K562 (cell line): ENCODE measurements at regions not wholly inside any gene's neighbourhood (a gene's known extent, or its start where the extent isn't known, plus 50 kb on each side); places are given as distances from the start of the nearest gene placed in this dataset.

Source experiments
- ATAC-seq: fragments of 200-7000 bp; cut with Tn5 transposase; 3 replicates; pipeline ENCODE4 v1.9.1; 2020; ENCODE audit warnings: moderate library complexity
- BruUV-seq: library from RNA; stranded (reverse); fragments of 400-500 nt; replicated peaks from 2 replicates; lab custom pipeline; 2021; lab: Mats Ljungman, UMichigan
- CTCF ChIA-PET: fragments of 300-600 bp; formaldehyde crosslinking; extraction: SDS; loops from one replicate; lab custom pipeline; 2021; ENCODE audit warnings: low intra/inter-chr PET ratio; lab: Yijun Ruan, JAX
- POLR2A ChIA-PET: fragments of 300-600, 350-650 bp; sonication (Branson Sonifier 250); formaldehyde crosslinking; extraction: SDS; loops from one replicate; lab custom pipeline; 2021; ENCODE audit warnings: antibody characterized with exemption, inconsistent platforms; lab: Yijun Ruan, JAX
- DNase-seq, 4 experiments: peaks; one replicate each; pipeline versions ENCODE4 v3.0.0 to v3.0.0-alpha.2; 2011 to 2018; ENCODE audit warnings: low spot score in 3 of 4, mixed read lengths in 3 of 4; ENCODE audit errors: extremely low read depth in 1 of 4
- FAIRE-seq: peaks from 2 replicates; lab custom pipeline; 2011; peaks lifted over from hg19 to GRCh38; lab: Jason Lieb, UNC
- H2AFZ ChIP-seq: 2 replicates; pipeline ENCODE4 v1.6.0; 2011; ENCODE audit warnings: low read depth, low read length, control low read depth, inconsistent platforms
- H3K27ac ChIP-seq: fragments of 200-600 bp; 3 replicates; pipeline ENCODE4 v1.8.0; 2011; ENCODE audit warnings: low read depth, mild to moderate bottlenecking, control low read depth, inconsistent platforms, low read length, moderate library complexity, mixed read lengths; ENCODE audit errors: extremely low read depth
- H3K27me3 ChIP-seq, 2 experiments: fragments of 300-600 bp in 1 of 2; 2 replicates in 1 of 2; 3 replicates in 1 of 2; pipeline versions ENCODE4 v1.6.0 to v1.8.0; 2011; ENCODE audit warnings: inconsistent platforms in 2 of 2, low read length in 2 of 2, mild to moderate bottlenecking in 1 of 2, mixed read lengths in 1 of 2, moderate library complexity in 1 of 2; ENCODE audit not compliant: control insufficient read depth in 2 of 2, insufficient read depth in 2 of 2
- H3K36me3 ChIP-seq: fragments of 300-600 bp; 3 replicates; pipeline ENCODE4 v1.8.0; 2011; ENCODE audit warnings: mild to moderate bottlenecking, low read length, inconsistent platforms; ENCODE audit not compliant: control insufficient read depth, insufficient read depth
- H3K4me1 ChIP-seq, 2 experiments: fragments of 200-600 bp in 1 of 2; replicated peaks in 1 of 2; 2 replicates in 1 of 2; 3 replicates in 1 of 2; pipeline versions ENCODE4 v1.5.1 to v1.8.0; 2011; ENCODE audit warnings: inconsistent platforms in 2 of 2, low read length in 2 of 2, mild to moderate bottlenecking in 1 of 2, mixed read lengths in 1 of 2, moderate library complexity in 1 of 2; ENCODE audit not compliant: control insufficient read depth in 2 of 2, insufficient read depth in 2 of 2
- H3K4me2 ChIP-seq: 2 replicates; pipeline ENCODE4 v1.6.1; 2011; ENCODE audit warnings: low read length, control low read depth, inconsistent platforms, mixed read lengths; ENCODE audit not compliant: insufficient read depth
- H3K4me3 ChIP-seq: fragments of 200-600 bp; sonication (generic), shearing (Covaris generic); 2 replicates; pipeline ENCODE4 v1.5.1; 2016; ENCODE audit warnings: control low read depth, inconsistent platforms
- H3K79me2 ChIP-seq: fragments of 200-600 bp; 3 replicates; pipeline ENCODE4 v1.8.0; 2011; ENCODE audit warnings: low read length, inconsistent platforms; ENCODE audit not compliant: control insufficient read depth, insufficient read depth
- H3K9ac ChIP-seq, 2 experiments: 2 replicates each; pipeline versions ENCODE4 v1.6.0 to v1.6.1; 2011; ENCODE audit warnings: low read depth in 2 of 2, low read length in 2 of 2, control low read depth in 1 of 2, inconsistent platforms in 1 of 2, mild to moderate bottlenecking in 1 of 2, mixed read lengths in 1 of 2; ENCODE audit not compliant: insufficient read depth in 1 of 2
- H3K9me1 ChIP-seq: one replicate; pipeline ENCODE4 v1.6.0; 2011; ENCODE audit warnings: inconsistent platforms, mild to moderate bottlenecking, low read length, moderate library complexity; ENCODE audit not compliant: control insufficient read depth, insufficient read depth
- H3K9me3 ChIP-seq: replicated peaks from 2 replicates; pipeline ENCODE4 v1.5.1; 2011; ENCODE audit warnings: low read depth, low read length, inconsistent platforms; ENCODE audit not compliant: control insufficient read depth, insufficient read depth
- H4K20me1 ChIP-seq: replicated peaks from 2 replicates; pipeline ENCODE4 v1.6.1; 2011; ENCODE audit warnings: low read length, inconsistent platforms, mixed read lengths; ENCODE audit not compliant: control insufficient read depth, insufficient read depth
- FOS ChIP-seq: IDR thresholded peaks from 3 replicates; pipeline ENCODE4 v1.6.1; 2011; ENCODE audit not compliant: insufficient read length; ENCODE audit errors: extremely low read depth
- FOXM1 ChIP-seq, 2 experiments: fragments of 450-650 bp in 1 of 2; sonication (generic) in 1 of 2; formaldehyde crosslinking in 1 of 2; IDR thresholded peaks; 2 replicates each; pipeline versions ENCODE4 v1.6.1 to v1.9.0; 2017 to 2022; ENCODE audit warnings: low read depth in 2 of 2, mild to moderate bottlenecking in 2 of 2, missing genetic modification reagents in 1 of 2, moderate library complexity in 1 of 2
- MXI1 ChIP-seq: IDR thresholded peaks from 2 replicates; pipeline ENCODE4 v1.6.1; 2011; ENCODE audit warnings: low read depth, mild to moderate bottlenecking, improper control_type of control experiment, low read length
- NFIC ChIP-seq: fragments of 450-650 bp; IDR thresholded peaks from 2 replicates; pipeline ENCODE4 v1.6.1; 2017; ENCODE audit warnings: mild to moderate bottlenecking, inconsistent platforms
- NR2F6 ChIP-seq: fragments of 450-650 bp; formaldehyde crosslinking; IDR thresholded peaks from 2 replicates; pipeline ENCODE4 v1.4.0; 2020; ENCODE audit warnings: mild to moderate bottlenecking
- PCBP2 ChIP-seq: fragments of 200-400 bp; formaldehyde crosslinking; IDR thresholded peaks from 2 replicates; pipeline ENCODE4 v1.6.1; 2018; ENCODE audit warnings: low read length, low read depth, mild to moderate bottlenecking, moderate library complexity; ENCODE audit not compliant: poor library complexity, severe bottlenecking
- PTTG1 ChIP-seq: fragments of 450-650 bp; IDR thresholded peaks from 2 replicates; pipeline ENCODE4 v1.6.1; 2016; ENCODE audit warnings: low read depth, mild to moderate bottlenecking, missing genetic modification characterization, missing compliant biosample characterization
- RBM34 ChIP-seq: fragments of 200-400 bp; formaldehyde crosslinking; IDR thresholded peaks from 2 replicates; pipeline ENCODE4 v1.6.1; 2018; ENCODE audit warnings: low read length, borderline replicate concordance; ENCODE audit not compliant: insufficient read depth
- THRAP3 ChIP-seq: fragments of 450-650 bp; IDR thresholded peaks from 2 replicates; pipeline ENCODE4 v1.6.1; 2016; ENCODE audit warnings: mild to moderate bottlenecking, inconsistent platforms, borderline replicate concordance
- ZC3H8 ChIP-seq: fragments of 450-650 bp; IDR thresholded peaks from 2 replicates; pipeline ENCODE4 v1.6.1; 2017
- ZNF274 ChIP-seq: IDR thresholded peaks from 2 replicates; pipeline ENCODE4 v1.6.1; 2011; ENCODE audit warnings: low read depth, mild to moderate bottlenecking, low read length, moderate library complexity, borderline replicate concordance
- in situ Hi-C: fragments of 300-500 bp; cut with MboI; formaldehyde crosslinking; loops from 4 replicates; pipeline ENCODE4 v1.15.0; 2018; ENCODE audit warnings: inconsistent platforms, mixed read lengths
- intact Hi-C: fragments of 100-400 bp; cut with micrococcal nuclease; formaldehyde crosslinking; loops from 2 replicates; pipeline ENCODE4 v1.14.2; 2022
- TF ChIP-seq, protein P1 (sequence below): fragments of 250-450 bp; sonication (Bioruptor Pico); IDR thresholded peaks from 2 replicates; pipeline ENCODE4 v1.9.0; 2021; ENCODE audit warnings: mild to moderate bottlenecking, inconsistent platforms
- TF ChIP-seq, protein P2 (sequence below): fragments of 200-400 bp; formaldehyde crosslinking; IDR thresholded peaks from 2 replicates; pipeline ENCODE4 v1.6.1; 2017; ENCODE audit warnings: mild to moderate bottlenecking, low read depth, low read length, moderate library complexity
- TF ChIP-seq, protein P3 (sequence below): fragments of 150-350 bp; IDR thresholded peaks from 2 replicates; pipeline ENCODE4 v1.6.1; 2014; ENCODE audit warnings: low read depth, mild to moderate bottlenecking, low read length, borderline replicate concordance

DNA sequence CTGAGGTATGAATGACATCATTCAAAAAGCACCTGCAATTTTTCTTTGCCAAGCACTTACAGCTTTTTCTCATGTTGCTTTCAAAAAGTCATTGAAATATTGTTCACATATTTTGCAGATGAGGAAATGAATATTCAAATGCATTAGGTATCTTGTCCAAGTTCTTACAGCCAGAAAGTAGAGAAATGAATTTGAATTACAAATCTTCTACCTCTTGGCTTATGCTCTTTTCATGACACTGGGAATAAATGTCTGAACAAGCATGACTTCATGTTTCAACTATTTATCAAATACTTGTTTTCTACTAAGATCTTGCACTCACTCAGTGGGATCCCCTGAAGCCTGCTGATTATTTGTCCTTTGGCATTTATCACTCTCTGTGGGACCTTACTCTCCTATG lies 267.2 kb upstream of the BTG1 start:
- H3K9me1 ChIP-seq, result no peaks in the 10 kb centered on the region
- in situ Hi-C loops (no loop called here), intact Hi-C loops (no loop called here)
- ChIA-PET POLR2A (no interaction called here), CTCF (no interaction called here)
- no peaks in the 10 kb centered on the region for H3K79me2 ChIP-seq
- ATAC-seq, result no peak
- H3K27ac ChIP-seq, result no peak overlapping the region
- H3K9me3 ChIP-seq, result 0 out of 2 replicates have a peak, but pooled peaks cover 2% of the 10 kb centered on the region
- H3K9ac ChIP-seq, result no peak overlapping the region
- no peak for FAIRE-seq
- H3K4me2 ChIP-seq, result no peak overlapping the region
- no TSS peak for BruUV-seq
- peaks cover 0 to 6% of the 10 kb centered on the region in 2 experiments; a peak in 2 of 5 replicates for H3K4me1 ChIP-seq
- H4K20me1 ChIP-seq, result no peaks in the 10 kb centered on the region
- no peak for DNase-seq
- no peaks in the 10 kb centered on the region for H3K27me3 ChIP-seq
- no peaks in the 10 kb centered on the region for H3K36me3 ChIP-seq
- no peak overlapping the region for H3K4me3 ChIP-seq
- H2AFZ ChIP-seq, result no peak overlapping the region
- no peak for TF ChIP-seq THRAP3
- TF ChIP-seq MXI1, result no peak
- no peak for TF ChIP-seq PTTG1 (tag)
- no peak for TF ChIP-seq ZC3H8
- no peak for TF ChIP-seq FOXM1 (IDR thresholded peaks at IDR 0.05; ENCODE audit: low read depth)
- no peak for TF ChIP-seq FOXM1 (CRISPR knock-in tag; IDR thresholded peaks at IDR 0.05; ENCODE audit: low read depth)
- TF ChIP-seq FOS, result no peak
- no peak for TF ChIP-seq RBM34
- TF ChIP-seq, protein P1, sequence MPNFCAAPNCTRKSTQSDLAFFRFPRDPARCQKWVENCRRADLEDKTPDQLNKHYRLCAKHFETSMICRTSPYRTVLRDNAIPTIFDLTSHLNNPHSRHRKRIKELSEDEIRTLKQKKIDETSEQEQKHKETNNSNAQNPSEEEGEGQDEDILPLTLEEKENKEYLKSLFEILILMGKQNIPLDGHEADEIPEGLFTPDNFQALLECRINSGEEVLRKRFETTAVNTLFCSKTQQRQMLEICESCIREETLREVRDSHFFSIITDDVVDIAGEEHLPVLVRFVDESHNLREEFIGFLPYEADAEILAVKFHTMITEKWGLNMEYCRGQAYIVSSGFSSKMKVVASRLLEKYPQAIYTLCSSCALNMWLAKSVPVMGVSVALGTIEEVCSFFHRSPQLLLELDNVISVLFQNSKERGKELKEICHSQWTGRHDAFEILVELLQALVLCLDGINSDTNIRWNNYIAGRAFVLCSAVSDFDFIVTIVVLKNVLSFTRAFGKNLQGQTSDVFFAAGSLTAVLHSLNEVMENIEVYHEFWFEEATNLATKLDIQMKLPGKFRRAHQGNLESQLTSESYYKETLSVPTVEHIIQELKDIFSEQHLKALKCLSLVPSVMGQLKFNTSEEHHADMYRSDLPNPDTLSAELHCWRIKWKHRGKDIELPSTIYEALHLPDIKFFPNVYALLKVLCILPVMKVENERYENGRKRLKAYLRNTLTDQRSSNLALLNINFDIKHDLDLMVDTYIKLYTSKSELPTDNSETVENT, result no peak
- no peak for TF ChIP-seq NFIC
- TF ChIP-seq, protein P2, sequence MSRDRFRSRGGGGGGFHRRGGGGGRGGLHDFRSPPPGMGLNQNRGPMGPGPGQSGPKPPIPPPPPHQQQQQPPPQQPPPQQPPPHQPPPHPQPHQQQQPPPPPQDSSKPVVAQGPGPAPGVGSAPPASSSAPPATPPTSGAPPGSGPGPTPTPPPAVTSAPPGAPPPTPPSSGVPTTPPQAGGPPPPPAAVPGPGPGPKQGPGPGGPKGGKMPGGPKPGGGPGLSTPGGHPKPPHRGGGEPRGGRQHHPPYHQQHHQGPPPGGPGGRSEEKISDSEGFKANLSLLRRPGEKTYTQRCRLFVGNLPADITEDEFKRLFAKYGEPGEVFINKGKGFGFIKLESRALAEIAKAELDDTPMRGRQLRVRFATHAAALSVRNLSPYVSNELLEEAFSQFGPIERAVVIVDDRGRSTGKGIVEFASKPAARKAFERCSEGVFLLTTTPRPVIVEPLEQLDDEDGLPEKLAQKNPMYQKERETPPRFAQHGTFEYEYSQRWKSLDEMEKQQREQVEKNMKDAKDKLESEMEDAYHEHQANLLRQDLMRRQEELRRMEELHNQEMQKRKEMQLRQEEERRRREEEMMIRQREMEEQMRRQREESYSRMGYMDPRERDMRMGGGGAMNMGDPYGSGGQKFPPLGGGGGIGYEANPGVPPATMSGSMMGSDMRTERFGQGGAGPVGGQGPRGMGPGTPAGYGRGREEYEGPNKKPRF, result no peak
- TF ChIP-seq ZNF274, result no peak
- TF ChIP-seq NR2F6 (CRISPR knock-in tag), result no peak
- TF ChIP-seq PCBP2, result no peak
- TF ChIP-seq, protein P3, sequence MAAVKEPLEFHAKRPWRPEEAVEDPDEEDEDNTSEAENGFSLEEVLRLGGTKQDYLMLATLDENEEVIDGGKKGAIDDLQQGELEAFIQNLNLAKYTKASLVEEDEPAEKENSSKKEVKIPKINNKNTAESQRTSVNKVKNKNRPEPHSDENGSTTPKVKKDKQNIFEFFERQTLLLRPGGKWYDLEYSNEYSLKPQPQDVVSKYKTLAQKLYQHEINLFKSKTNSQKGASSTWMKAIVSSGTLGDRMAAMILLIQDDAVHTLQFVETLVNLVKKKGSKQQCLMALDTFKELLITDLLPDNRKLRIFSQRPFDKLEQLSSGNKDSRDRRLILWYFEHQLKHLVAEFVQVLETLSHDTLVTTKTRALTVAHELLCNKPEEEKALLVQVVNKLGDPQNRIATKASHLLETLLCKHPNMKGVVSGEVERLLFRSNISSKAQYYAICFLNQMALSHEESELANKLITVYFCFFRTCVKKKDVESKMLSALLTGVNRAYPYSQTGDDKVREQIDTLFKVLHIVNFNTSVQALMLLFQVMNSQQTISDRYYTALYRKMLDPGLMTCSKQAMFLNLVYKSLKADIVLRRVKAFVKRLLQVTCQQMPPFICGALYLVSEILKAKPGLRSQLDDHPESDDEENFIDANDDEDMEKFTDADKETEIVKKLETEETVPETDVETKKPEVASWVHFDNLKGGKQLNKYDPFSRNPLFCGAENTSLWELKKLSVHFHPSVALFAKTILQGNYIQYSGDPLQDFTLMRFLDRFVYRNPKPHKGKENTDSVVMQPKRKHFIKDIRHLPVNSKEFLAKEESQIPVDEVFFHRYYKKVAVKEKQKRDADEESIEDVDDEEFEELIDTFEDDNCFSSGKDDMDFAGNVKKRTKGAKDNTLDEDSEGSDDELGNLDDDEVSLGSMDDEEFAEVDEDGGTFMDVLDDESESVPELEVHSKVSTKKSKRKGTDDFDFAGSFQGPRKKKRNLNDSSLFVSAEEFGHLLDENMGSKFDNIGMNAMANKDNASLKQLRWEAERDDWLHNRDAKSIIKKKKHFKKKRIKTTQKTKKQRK, result no peak
